MM.1S (cell line): ENCODE measurements at regions not wholly inside any gene's neighbourhood (a gene's known extent, or its start where the extent isn't known, plus 50 kb on each side); places are given as distances from the start of the nearest gene placed in this dataset.
"Not testable (repeated sequence)": the region's sequence is repeated elsewhere in the genome, so short reads cannot be mapped to it uniquely, and the experiment has no call there.

ENCODE experiments used
- DNase-seq: peaks from one replicate; pipeline ENCODE4 v3.0.0-alpha.2; 2015
- H2AFZ ChIP-seq: fragments of 300-600 bp; sonication (generic); 2 replicates; pipeline ENCODE4 v1.6.0; 2016; ENCODE audit warnings: antibody characterized with exemption, low read length
- H3F3A ChIP-seq: fragments of 300-600 bp; sonication (generic); 2 replicates; pipeline ENCODE4 v1.6.1; 2016; ENCODE audit warnings: mild to moderate bottlenecking, antibody characterized with exemption, low read length, moderate library complexity, mixed read lengths; ENCODE audit not compliant: insufficient read depth
- H3K27ac ChIP-seq: fragments of 300-600 bp; sonication (generic); 2 replicates; pipeline ENCODE4 v1.5.1; 2016; ENCODE audit warnings: mild to moderate bottlenecking, low read length
- H3K27me3 ChIP-seq: fragments of 300-600 bp; sonication (generic); replicated peaks from 2 replicates; pipeline ENCODE4 v1.6.0; 2016; ENCODE audit warnings: low read length; ENCODE audit not compliant: insufficient read depth
- H3K36me3 ChIP-seq: fragments of 300-600 bp; sonication (generic); replicated peaks from 2 replicates; pipeline ENCODE4 v1.6.1; 2016; ENCODE audit warnings: mild to moderate bottlenecking, low read length, mixed read lengths; ENCODE audit not compliant: insufficient read depth
- H3K4me1 ChIP-seq: fragments of 300-600 bp; sonication (generic); 2 replicates; pipeline ENCODE4 v1.6.1; 2016; ENCODE audit warnings: low read length, mixed read lengths
- H3K4me2 ChIP-seq: fragments of 300-600 bp; sonication (generic); 2 replicates; pipeline ENCODE4 v1.6.0; 2016; ENCODE audit warnings: low read depth, low read length
- H3K4me3 ChIP-seq: fragments of 300-600 bp; sonication (generic); 2 replicates; pipeline ENCODE4 v1.5.1; 2016; ENCODE audit warnings: low read length, mixed read lengths
- H3K79me2 ChIP-seq: fragments of 300-600 bp; sonication (generic); 2 replicates; pipeline ENCODE4 v1.6.1; 2016; ENCODE audit warnings: mixed run types, low read length, mixed read lengths
- H3K9ac ChIP-seq: fragments of 300-600 bp; sonication (generic); 2 replicates; pipeline ENCODE4 v1.6.1; 2016; ENCODE audit warnings: low read length, mixed read lengths
- H3K9me2 ChIP-seq: fragments of 300-600 bp; sonication (generic); replicated peaks from 2 replicates; pipeline ENCODE4 v1.6.1; 2016; ENCODE audit warnings: mild to moderate bottlenecking, low read length, mixed read lengths; ENCODE audit not compliant: insufficient read depth
- H3K9me3 ChIP-seq: fragments of 300-600 bp; sonication (generic); replicated peaks from 2 replicates; pipeline ENCODE4 v1.6.1; 2016; ENCODE audit warnings: mild to moderate bottlenecking, low read length, mixed read lengths; ENCODE audit not compliant: insufficient read depth
- H4K20me1 ChIP-seq: fragments of 300-600 bp; sonication (generic); 2 replicates; pipeline ENCODE4 v1.6.1; 2016; ENCODE audit warnings: mild to moderate bottlenecking, low read length, moderate library complexity, mixed read lengths; ENCODE audit not compliant: insufficient read depth
- CTCF ChIP-seq: fragments of 300-600 bp; sonication (generic); IDR thresholded peaks from 2 replicates; pipeline ENCODE4 v1.5.1; 2016; ENCODE audit warnings: antibody characterized with exemption, low read length, mixed read lengths
- EZH2 ChIP-seq: fragments of 300-600 bp; sonication (generic); optimal IDR thresholded peaks from 2 replicates; pipeline ENCODE3; 2017; ENCODE audit warnings: low read depth, mild to moderate bottlenecking, antibody characterized with exemption, low read length, mixed read lengths
- EZH2phosphoT487 ChIP-seq: fragments of 300-600 bp; sonication (generic); IDR thresholded peaks from 2 replicates; pipeline ENCODE4 v1.6.1; 2018; ENCODE audit warnings: antibody characterized with exemption, low read length

GRCh38 chr20:55934146-55934545, 71.2 kb downstream of the CBLN4 start:
- no peak overlapping the region for H3K9ac ChIP-seq
- no peaks in the 10 kb centered on the region for H3K9me2 ChIP-seq
- DNase-seq: no peak
- H3F3A ChIP-seq: no peaks in the 10 kb centered on the region
- no peaks in the 10 kb centered on the region for H3K79me2 ChIP-seq
- no peak overlapping the region for H3K27ac ChIP-seq
- TF ChIP-seq EZH2phosphoT487: no peak
- TF ChIP-seq EZH2: no peak
- H3K27me3 ChIP-seq: no peaks in the 10 kb centered on the region
- H3K4me1 ChIP-seq: no peaks in the 10 kb centered on the region
- no peaks in the 10 kb centered on the region for H3K36me3 ChIP-seq
- no peak overlapping the region for H3K4me3 ChIP-seq
- H4K20me1 ChIP-seq: no peaks in the 10 kb centered on the region
- no peak overlapping the region for H3K4me2 ChIP-seq
- no peak overlapping the region for H2AFZ ChIP-seq
- H3K9me3 ChIP-seq: no peaks in the 10 kb centered on the region

- H3K9me3 ChIP-seq, H3F3A ChIP-seq, H4K20me1 ChIP-seq, H3K9ac ChIP-seq, H3K79me2 ChIP-seq, H3K27me3 ChIP-seq, H3K4me1 ChIP-seq, H2AFZ ChIP-seq, H3K36me3 ChIP-seq, H3K9me2 ChIP-seq, H3K27ac ChIP-seq, DNase-seq, H3K4me3 ChIP-seq, H3K4me2 ChIP-seq: not testable (repeated sequence)
Measured at GRCh38 chr20:55930876-55931275, 74.4 kb downstream of the CBLN4 start.

GRCh38 chr20:55928266-55928665, 77.1 kb downstream of the CBLN4 start:
- Histone ChIP-seq H3K79me2 (no peaks in the 10 kb centered on the region), H3K9me2 (no peaks in the 10 kb centered on the region), H4K20me1 (no peaks in the 10 kb centered on the region)

GRCh38 chr20:55919956-55920355, 85.4 kb downstream of the CBLN4 start:
- TF ChIP-seq CTCF (no peak), EZH2 (no peak), EZH2phosphoT487 (no peak)
- Histone ChIP-seq H3K27me3 (no peaks in the 10 kb centered on the region), H3K9me3 (no peaks in the 10 kb centered on the region)

More at GRCh38 chr20:55928266-55928665, 77.1 kb downstream of the CBLN4 start:
- DNase-seq: no peak
- H3K9me3 ChIP-seq: no peaks in the 10 kb centered on the region
- no peak overlapping the region for H2AFZ ChIP-seq
- H3K27ac ChIP-seq: no peak overlapping the region
- no peaks in the 10 kb centered on the region for H3K4me1 ChIP-seq
- H3K4me2 ChIP-seq: no peak overlapping the region
- no peak for TF ChIP-seq CTCF
- no peak for TF ChIP-seq EZH2
- TF ChIP-seq EZH2phosphoT487: no peak
- no peaks in the 10 kb centered on the region for H3K36me3 ChIP-seq
- no peaks in the 10 kb centered on the region for H3K27me3 ChIP-seq
- no peaks in the 10 kb centered on the region for H3F3A ChIP-seq
- no peak overlapping the region for H3K4me3 ChIP-seq
- H3K9ac ChIP-seq: no peak overlapping the region

More at GRCh38 chr20:55919956-55920355, 85.4 kb downstream of the CBLN4 start:
- Histone ChIP-seq H3K9me2 (no peaks in the 10 kb centered on the region), H3K27ac (no peak overlapping the region), H3K79me2 (no peaks in the 10 kb centered on the region), H3K9ac (no peak overlapping the region), H3F3A (no peaks in the 10 kb centered on the region), H3K4me2 (no peak overlapping the region), H3K36me3 (no peaks in the 10 kb centered on the region), H3K4me3 (no peak overlapping the region), H3K4me1 (no peaks in the 10 kb centered on the region), H4K20me1 (no peaks in the 10 kb centered on the region), H2AFZ (no peak overlapping the region)
- DNase-seq: no peak
